DND-41 (cell line): ENCODE measurements at regions not wholly inside any gene's neighbourhood (a gene's known extent, or its start where the extent isn't known, plus 50 kb on each side); places are given as distances from the start of the nearest gene placed in this dataset.

Experiments used
- EZH2 ChIP-seq: IDR thresholded peaks from 3 replicates; pipeline ENCODE4 v1.6.1; 2012; ENCODE audit warnings: borderline replicate concordance, low read depth, mild to moderate bottlenecking, moderate library complexity, low read length, inconsistent platforms; ENCODE audit not compliant: severe bottlenecking
- TF ChIP-seq, protein P1 (sequence below): IDR thresholded peaks from 2 replicates; pipeline ENCODE4 v1.5.1; 2012; ENCODE audit warnings: borderline replicate concordance, low read length, moderate library complexity, mild to moderate bottlenecking; ENCODE audit not compliant: poor library complexity, severe bottlenecking; ENCODE audit errors: extremely low read depth

- TF ChIP-seq, protein P1, sequence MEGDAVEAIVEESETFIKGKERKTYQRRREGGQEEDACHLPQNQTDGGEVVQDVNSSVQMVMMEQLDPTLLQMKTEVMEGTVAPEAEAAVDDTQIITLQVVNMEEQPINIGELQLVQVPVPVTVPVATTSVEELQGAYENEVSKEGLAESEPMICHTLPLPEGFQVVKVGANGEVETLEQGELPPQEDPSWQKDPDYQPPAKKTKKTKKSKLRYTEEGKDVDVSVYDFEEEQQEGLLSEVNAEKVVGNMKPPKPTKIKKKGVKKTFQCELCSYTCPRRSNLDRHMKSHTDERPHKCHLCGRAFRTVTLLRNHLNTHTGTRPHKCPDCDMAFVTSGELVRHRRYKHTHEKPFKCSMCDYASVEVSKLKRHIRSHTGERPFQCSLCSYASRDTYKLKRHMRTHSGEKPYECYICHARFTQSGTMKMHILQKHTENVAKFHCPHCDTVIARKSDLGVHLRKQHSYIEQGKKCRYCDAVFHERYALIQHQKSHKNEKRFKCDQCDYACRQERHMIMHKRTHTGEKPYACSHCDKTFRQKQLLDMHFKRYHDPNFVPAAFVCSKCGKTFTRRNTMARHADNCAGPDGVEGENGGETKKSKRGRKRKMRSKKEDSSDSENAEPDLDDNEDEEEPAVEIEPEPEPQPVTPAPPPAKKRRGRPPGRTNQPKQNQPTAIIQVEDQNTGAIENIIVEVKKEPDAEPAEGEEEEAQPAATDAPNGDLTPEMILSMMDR = no peak
- TF ChIP-seq EZH2 = no peak
These were observed 57.1 kb upstream of the IGFBP3 start for GRCh38 chr7:45978010-45978681.
